SJSA1 (cell line): ENCODE measurements at regions not wholly inside any gene's neighbourhood (a gene's known extent, or its start where the extent isn't known, plus 50 kb on each side); places are given as distances from the start of the nearest gene placed in this dataset.
A peak's percentile ranks its signal among the peaks of the same experiment; 100 is the strongest.

Experiments
- DNase-seq, 2 experiments: peaks; one replicate each; pipeline ENCODE4 v3.0.0-alpha.2; 2015 to 2020; ENCODE audit warnings: low spot score in 2 of 2, low read depth in 1 of 2
- H3K27ac ChIP-seq: fragments of 250-450 bp; sonication (Bioruptor Pico); 2 replicates; pipeline ENCODE4 v1.5.1; 2020; ENCODE audit warnings: mild to moderate bottlenecking, moderate library complexity
- H3K27me3 ChIP-seq: fragments of 250-450 bp; sonication (Bioruptor Pico); replicated peaks from 2 replicates; pipeline ENCODE4 v1.5.1; 2020; ENCODE audit warnings: mild to moderate bottlenecking, moderate library complexity
- H3K36me3 ChIP-seq: fragments of 250-450 bp; sonication (Bioruptor Pico); 2 replicates; pipeline ENCODE4 v1.5.1; 2020; ENCODE audit warnings: mild to moderate bottlenecking
- H3K4me1 ChIP-seq: fragments of 250-450 bp; sonication (Bioruptor Pico); replicated peaks from 2 replicates; pipeline ENCODE4 v1.6.1; 2021; ENCODE audit warnings: mild to moderate bottlenecking
- H3K4me3 ChIP-seq: fragments of 250-450 bp; sonication (Bioruptor Pico); 2 replicates; pipeline ENCODE4 v1.5.1; 2020; ENCODE audit warnings: mild to moderate bottlenecking
- H3K9me3 ChIP-seq: fragments of 250-450 bp; sonication (Bioruptor Pico); replicated peaks from 2 replicates; pipeline ENCODE4 v1.5.1; 2020; ENCODE audit warnings: mild to moderate bottlenecking

DNA sequence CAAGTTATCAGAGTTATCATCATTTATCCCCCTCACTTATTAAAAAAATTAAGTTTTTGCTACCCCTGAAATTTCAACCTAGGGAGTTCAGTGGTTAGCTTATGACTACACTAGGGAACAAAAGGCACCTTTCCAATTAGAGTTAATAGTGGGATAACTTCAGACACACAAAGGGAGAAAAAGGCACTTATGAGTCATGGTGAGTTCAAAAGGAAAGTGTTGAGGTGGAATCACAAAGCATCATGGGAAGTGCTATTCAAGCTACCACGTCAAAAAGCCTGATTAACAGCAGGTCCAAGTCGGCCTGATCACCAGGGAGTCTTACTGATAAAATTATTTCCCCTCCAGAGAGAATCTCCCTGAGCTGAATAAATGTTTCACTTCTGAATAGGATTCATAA is 165.7 kb downstream of the C7orf25 start:
- 0 out of 2 replicates have a peak, but pooled peaks cover 3% of the 10 kb centered on the region for H3K27me3 ChIP-seq
- no peak for DNase-seq
- no peaks in the 10 kb centered on the region for H3K36me3 ChIP-seq
- peaks cover 3% of the 10 kb centered on the region; the same call in 1 of the 2 replicates for H3K9me3 ChIP-seq
- no peak overlapping the region for H3K4me3 ChIP-seq
- no peak overlapping the region for H3K27ac ChIP-seq
- H3K4me1 ChIP-seq = no peaks in the 10 kb centered on the region

DNA sequence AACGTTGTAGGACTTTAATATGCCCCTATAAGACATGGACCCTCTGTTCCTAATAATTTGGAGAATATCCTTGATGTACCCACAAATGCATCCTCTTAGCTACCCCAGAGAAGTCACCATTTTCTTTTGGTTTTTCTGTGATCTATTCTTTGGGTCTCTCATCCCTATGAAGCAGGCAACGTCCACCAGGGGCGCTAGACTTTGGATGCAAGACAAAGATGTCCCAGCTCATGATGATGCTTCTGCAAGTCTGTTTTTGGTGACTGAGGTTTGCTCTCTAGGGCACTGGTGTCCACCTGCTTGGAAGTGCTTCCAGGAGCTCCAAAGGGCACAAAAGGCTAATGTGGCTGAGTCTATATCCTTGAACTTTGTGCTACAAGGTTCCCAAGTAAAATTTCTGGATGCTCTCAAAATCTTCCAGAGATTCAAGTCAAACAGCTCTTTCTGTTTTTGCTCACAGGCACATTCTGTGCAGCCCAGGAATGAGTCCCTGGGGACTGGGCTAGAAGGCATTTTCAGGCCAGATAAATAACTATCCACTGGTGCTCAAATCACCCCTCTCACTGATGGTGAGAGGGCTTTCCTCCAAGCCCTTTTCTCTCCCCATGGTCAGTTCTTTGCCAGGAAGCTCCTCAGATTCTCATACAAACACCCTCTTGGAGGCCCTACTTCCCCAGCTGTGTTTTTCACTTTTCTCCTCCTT is 166.4 kb downstream of the C7orf25 start:
- no peaks in the 10 kb centered on the region for H3K36me3 ChIP-seq
- peak in 1 of 2 experiments; percentile 50 for DNase-seq
- no peaks in the 10 kb centered on the region for H3K27me3 ChIP-seq
- H3K4me1 ChIP-seq = no peaks in the 10 kb centered on the region
- H3K4me3 ChIP-seq = no peak overlapping the region
- peaks cover 3% of the 10 kb centered on the region; the same call in 1 of the 2 replicates for H3K9me3 ChIP-seq
- no peak overlapping the region for H3K27ac ChIP-seq

- H3K36me3 ChIP-seq = no peaks in the 10 kb centered on the region
- DNase-seq = no peak
- H3K4me1 ChIP-seq = no peaks in the 10 kb centered on the region
- peaks cover 3% of the 10 kb centered on the region; the same call in 1 of the 2 replicates for H3K9me3 ChIP-seq
- H3K27me3 ChIP-seq = no peaks in the 10 kb centered on the region
- H3K27ac ChIP-seq = no peak overlapping the region
- no peak overlapping the region for H3K4me3 ChIP-seq
Measured at GRCh38 chr7:42744746-42745145, 167.1 kb downstream of the C7orf25 start.

GRCh38 chr7:42743077-42743858 is 168.6 kb downstream of the C7orf25 start:
- H3K36me3 ChIP-seq = no peaks in the 10 kb centered on the region
- no peaks in the 10 kb centered on the region for H3K4me1 ChIP-seq
- H3K4me3 ChIP-seq = no peak overlapping the region
- DNase-seq = no peak
- no peaks in the 10 kb centered on the region for H3K27me3 ChIP-seq
- peaks cover 3% of the 10 kb centered on the region; the same call in 1 of the 2 replicates for H3K9me3 ChIP-seq
- no peak overlapping the region for H3K27ac ChIP-seq

- Histone ChIP-seq H3K9me3 (peaks cover 3% of the 10 kb centered on the region; the same call in 1 of the 2 replicates), H3K36me3 (no peaks in the 10 kb centered on the region), H3K4me1 (no peaks in the 10 kb centered on the region), H3K4me3 (no peak overlapping the region), H3K27ac (no peak overlapping the region), H3K27me3 (no peaks in the 10 kb centered on the region)
- no peak for DNase-seq
Measured at GRCh38 chr7:42742318-42742717, 169.6 kb downstream of the C7orf25 start.

DNA sequence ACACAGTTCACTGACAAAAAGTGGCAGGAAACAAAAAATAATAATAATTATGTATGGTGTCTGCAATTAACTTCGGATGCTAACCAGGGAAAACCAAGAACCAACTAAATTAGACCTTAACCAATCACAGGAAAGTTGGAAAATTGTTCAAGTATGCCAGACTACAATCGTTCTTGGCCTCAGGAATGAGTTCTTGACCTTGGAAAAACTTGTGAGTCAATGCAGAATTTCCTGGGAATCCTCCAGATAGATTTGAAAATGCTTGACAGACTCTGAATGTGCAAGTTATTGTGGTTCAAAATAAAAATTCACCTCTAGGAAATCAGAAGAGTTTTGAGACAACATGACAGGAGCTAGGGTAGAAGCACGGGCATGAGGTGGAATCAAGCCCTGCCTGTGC is 171.5 kb downstream of the C7orf25 start:
- H3K27me3 ChIP-seq = no peaks in the 10 kb centered on the region

GRCh38 chr7:42739638-42740037 is 172.2 kb downstream of the C7orf25 start:
- Histone ChIP-seq H3K9me3 (no peaks in the 10 kb centered on the region), H3K4me1 (no peaks in the 10 kb centered on the region), H3K27ac (no peak overlapping the region), H3K36me3 (no peaks in the 10 kb centered on the region), H3K4me3 (no peak overlapping the region), H3K27me3 (no peaks in the 10 kb centered on the region)
- DNase-seq = no peak

More for the DNA sequence above, 171.5 kb downstream of the C7orf25 start:
- H3K27ac ChIP-seq = no peak overlapping the region
- DNase-seq = no peak
- no peaks in the 10 kb centered on the region for H3K36me3 ChIP-seq
- no peak overlapping the region for H3K4me3 ChIP-seq
- peaks cover 2% of the 10 kb centered on the region; the same call in 1 of the 2 replicates for H3K9me3 ChIP-seq
- no peaks in the 10 kb centered on the region for H3K4me1 ChIP-seq

DNA sequence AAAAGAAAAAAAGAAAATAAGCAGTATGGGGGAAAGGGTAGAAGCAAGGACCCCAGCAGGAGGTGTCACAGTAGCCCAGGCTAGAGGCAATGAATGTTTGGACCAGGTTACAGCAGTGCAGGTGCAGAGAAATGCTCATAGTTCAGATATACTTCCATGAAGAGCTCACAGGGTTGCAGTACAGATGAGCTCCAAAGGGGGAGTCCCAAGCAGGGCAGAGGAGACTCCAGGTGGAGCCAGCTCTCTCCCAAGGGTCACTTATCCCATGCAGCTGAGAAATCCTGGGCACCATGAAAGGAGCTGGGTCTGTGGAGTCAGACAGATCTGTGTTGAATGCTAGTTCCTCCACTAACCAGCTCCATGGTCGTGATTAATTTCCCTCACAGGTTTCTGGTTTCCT is 174.9 kb downstream of the C7orf25 start:
- DNase-seq = no peak
- H3K27ac ChIP-seq = no peak overlapping the region
- H3K9me3 ChIP-seq = no peaks in the 10 kb centered on the region
- H3K4me1 ChIP-seq = no peaks in the 10 kb centered on the region
- H3K36me3 ChIP-seq = no peaks in the 10 kb centered on the region
- no peak overlapping the region for H3K4me3 ChIP-seq
- H3K27me3 ChIP-seq = no peaks in the 10 kb centered on the region

- Histone ChIP-seq H3K27ac (no peak overlapping the region), H3K9me3 (no peaks in the 10 kb centered on the region), H3K4me3 (no peak overlapping the region), H3K27me3 (no peaks in the 10 kb centered on the region), H3K36me3 (no peaks in the 10 kb centered on the region), H3K4me1 (no peaks in the 10 kb centered on the region)
- DNase-seq = no peak
Measured at GRCh38 chr7:42735081-42735480, 176.8 kb downstream of the C7orf25 start.

- H3K27ac ChIP-seq = no peak overlapping the region
- H3K4me1 ChIP-seq = no peaks in the 10 kb centered on the region
- DNase-seq = no peak
- no peaks in the 10 kb centered on the region for H3K36me3 ChIP-seq
- H3K4me3 ChIP-seq = no peak overlapping the region
- no peaks in the 10 kb centered on the region for H3K27me3 ChIP-seq
- H3K9me3 ChIP-seq = no peaks in the 10 kb centered on the region
Measured at GRCh38 chr7:42734568-42734967, 177.3 kb downstream of the C7orf25 start.

DNA sequence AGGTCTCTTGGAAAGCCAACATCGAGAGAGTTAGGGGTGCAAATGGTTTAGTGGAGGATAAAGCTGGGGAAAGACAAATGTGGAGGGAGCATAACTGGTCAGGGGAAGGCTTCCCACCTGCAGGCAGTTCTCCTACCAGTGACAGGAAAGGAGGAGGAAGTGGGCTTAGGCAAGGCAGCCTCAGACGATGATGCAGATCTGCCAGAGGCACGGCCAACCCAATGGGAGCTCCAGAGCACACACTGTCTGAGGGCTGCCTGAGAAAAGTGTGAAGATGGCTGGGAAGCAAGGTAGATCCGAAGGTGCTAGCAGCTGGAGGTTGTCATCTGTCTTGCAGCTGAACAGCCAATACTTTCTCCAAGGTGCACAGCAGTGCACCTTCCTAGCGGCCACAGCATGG is 178.8 kb downstream of the C7orf25 start:
- H3K36me3 ChIP-seq = no peaks in the 10 kb centered on the region
- no peak overlapping the region for H3K27ac ChIP-seq
- no peaks in the 10 kb centered on the region for H3K4me1 ChIP-seq
- no peak overlapping the region for H3K4me3 ChIP-seq
- H3K27me3 ChIP-seq = no peaks in the 10 kb centered on the region
- no peak for DNase-seq
- H3K9me3 ChIP-seq = no peaks in the 10 kb centered on the region

DNA sequence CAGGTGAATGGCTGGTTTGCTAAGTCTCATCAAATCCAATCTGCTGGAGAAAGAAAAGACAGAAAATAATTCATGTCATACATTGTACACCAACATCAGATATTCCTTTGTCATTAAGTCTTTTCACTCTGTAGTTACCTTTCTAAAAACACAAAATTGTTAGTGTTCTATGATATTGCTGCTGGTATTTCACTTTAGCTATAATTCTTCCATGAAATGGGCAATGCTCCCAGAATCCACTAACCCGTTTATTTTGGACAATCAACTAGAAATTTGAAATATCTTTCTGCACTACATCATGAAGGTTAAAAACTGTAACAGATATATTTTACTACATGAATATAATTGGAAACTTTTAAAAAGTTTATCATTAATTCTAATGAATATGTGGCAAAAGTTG is 181.3 kb downstream of the C7orf25 start:
- Histone ChIP-seq H3K4me1 (no peaks in the 10 kb centered on the region), H3K9me3 (no peaks in the 10 kb centered on the region), H3K4me3 (no peak overlapping the region), H3K27me3 (no peaks in the 10 kb centered on the region), H3K27ac (no peak overlapping the region), H3K36me3 (no peaks in the 10 kb centered on the region)
- no peak for DNase-seq

DNA sequence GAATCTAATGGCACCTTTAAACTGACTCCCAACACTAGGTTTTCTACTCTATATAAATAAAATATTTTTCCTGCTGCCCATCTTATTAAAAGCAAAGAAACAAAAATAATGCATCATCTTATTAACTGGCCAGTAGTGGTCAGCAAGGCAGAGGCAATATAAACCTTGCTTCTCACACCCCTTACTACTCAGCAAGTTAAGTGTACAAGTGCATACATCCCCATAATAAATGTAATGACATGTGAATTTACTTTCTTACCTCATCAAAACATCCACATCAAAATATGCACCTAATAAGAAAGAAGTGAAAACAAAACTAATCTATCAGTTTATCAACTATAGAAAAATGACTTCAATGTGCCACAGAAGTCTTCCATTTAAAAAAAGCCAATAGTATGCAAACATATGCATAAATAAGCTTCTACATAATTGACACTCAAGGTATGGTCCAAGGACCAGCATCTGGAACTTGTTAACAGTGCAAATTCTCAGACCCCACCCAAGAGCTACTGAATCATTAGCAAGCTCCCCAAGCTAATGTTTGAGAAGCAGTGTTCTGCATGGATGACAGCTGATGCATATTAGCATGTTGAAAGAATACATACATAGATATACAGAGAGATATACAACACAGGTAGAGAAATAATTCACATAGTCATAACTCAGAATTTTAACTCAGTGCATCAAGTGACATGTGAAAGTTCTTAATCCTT is 182.7 kb downstream of the C7orf25 start:
- H3K9me3 ChIP-seq = no peaks in the 10 kb centered on the region
- H3K27ac ChIP-seq = no peak overlapping the region
- H3K36me3 ChIP-seq = no peaks in the 10 kb centered on the region
- H3K4me1 ChIP-seq = no peaks in the 10 kb centered on the region
- no peak for DNase-seq
- no peaks in the 10 kb centered on the region for H3K27me3 ChIP-seq
- H3K4me3 ChIP-seq = no peak overlapping the region

DNA sequence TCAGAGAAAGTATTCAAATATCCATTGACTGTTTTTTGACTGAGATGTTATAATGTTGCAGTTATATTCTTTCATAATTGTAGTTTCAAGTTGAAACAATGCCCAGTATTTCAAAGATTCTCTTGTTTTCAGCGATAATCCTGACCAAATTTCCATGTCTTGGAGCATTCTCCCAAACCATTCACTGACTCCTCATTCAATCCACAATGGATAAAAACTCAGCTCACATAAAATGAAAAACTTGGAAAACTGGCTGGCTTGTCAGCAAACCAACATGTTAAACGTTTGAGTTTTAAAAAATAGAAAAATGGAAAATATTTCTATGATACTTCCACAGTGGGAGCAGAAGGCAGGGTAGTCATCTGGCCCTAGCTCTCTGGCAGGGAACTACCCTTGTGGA is 184.4 kb downstream of the C7orf25 start:
- DNase-seq = no peak
- H3K9me3 ChIP-seq = no peaks in the 10 kb centered on the region
- no peak overlapping the region for H3K4me3 ChIP-seq
- no peaks in the 10 kb centered on the region for H3K36me3 ChIP-seq
- no peaks in the 10 kb centered on the region for H3K4me1 ChIP-seq
- no peak overlapping the region for H3K27ac ChIP-seq
- H3K27me3 ChIP-seq = no peaks in the 10 kb centered on the region
